ENCODE measurements at regions not wholly inside any gene's neighbourhood (a gene's known extent, or its start where the extent isn't known, plus 50 kb on each side); places are given as distances from the start of the nearest gene placed in this dataset.

GRCh38 chr13:105778196-105778595, 757.3 kb downstream of the EFNB2 start:
- intact Hi-C loops (cut with DNase I; ENCODE audit: low total_unique reads), result no loop called here
- DNase-seq, result no peak
- no peaks in the 10 kb centered on the region for H3K36me3 ChIP-seq
- no peaks in the 10 kb centered on the region for H3K27me3 ChIP-seq
- peaks cover 0 to 10% (median 0%) of the 10 kb centered on the region in 4 donors for H3K4me1 ChIP-seq
- H3K9me3 ChIP-seq, result no peaks in the 10 kb centered on the region
- H3K4me3 ChIP-seq, result no peak overlapping the region
- TF ChIP-seq, protein P1, sequence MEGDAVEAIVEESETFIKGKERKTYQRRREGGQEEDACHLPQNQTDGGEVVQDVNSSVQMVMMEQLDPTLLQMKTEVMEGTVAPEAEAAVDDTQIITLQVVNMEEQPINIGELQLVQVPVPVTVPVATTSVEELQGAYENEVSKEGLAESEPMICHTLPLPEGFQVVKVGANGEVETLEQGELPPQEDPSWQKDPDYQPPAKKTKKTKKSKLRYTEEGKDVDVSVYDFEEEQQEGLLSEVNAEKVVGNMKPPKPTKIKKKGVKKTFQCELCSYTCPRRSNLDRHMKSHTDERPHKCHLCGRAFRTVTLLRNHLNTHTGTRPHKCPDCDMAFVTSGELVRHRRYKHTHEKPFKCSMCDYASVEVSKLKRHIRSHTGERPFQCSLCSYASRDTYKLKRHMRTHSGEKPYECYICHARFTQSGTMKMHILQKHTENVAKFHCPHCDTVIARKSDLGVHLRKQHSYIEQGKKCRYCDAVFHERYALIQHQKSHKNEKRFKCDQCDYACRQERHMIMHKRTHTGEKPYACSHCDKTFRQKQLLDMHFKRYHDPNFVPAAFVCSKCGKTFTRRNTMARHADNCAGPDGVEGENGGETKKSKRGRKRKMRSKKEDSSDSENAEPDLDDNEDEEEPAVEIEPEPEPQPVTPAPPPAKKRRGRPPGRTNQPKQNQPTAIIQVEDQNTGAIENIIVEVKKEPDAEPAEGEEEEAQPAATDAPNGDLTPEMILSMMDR (IDR thresholded peaks at IDR 0.05), result no peak
- H3K27ac ChIP-seq, result no peak overlapping the region

- H3K4me1 ChIP-seq, result peaks cover 0 to 10% (median 0%) of the 10 kb centered on the region in 4 donors
- no peaks in the 10 kb centered on the region for H3K27me3 ChIP-seq
- intact Hi-C loops (cut with DNase I; ENCODE audit: low total_unique reads), result no loop called here
- H3K36me3 ChIP-seq, result no peaks in the 10 kb centered on the region
- no peak overlapping the region for H3K4me3 ChIP-seq
- no peak for DNase-seq
- TF ChIP-seq, protein P1 (IDR thresholded peaks at IDR 0.05), result no peak
- H3K9me3 ChIP-seq, result no peaks in the 10 kb centered on the region
- H3K27ac ChIP-seq, result no peak overlapping the region
Observed at GRCh38 chr13:105774739-105775460, 760.6 kb downstream of the EFNB2 start.

DNA sequence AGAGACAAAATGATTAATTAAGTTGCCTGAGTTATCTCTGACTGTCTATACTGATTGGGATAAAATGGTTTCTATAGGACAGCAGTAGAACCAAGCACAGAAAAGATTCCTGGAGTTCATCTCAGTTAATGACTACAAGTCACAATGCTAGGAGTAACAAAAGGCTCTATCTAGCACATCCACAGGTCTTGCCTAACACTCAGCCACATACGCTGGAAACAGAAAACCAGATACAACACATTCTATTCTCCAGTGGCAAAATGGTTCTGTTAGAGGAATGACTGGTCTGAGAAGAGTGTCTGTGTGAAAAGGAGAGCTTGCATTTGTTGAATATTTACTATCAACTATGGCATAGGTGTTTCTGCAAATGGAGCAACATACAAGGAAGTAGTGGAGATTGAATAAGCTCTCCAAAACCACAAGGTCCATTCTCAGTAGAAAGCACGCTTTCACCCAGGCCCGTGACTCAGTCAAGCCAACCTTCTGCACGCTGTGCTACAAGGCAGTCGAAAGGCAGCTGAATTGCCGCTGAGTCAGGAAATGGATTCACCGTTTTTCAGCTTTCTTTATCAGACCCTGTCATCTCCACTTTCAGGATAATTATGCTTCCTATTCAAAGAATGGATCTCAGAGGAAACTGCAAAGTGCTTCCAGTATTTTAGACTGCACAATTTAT, 761.5 kb downstream of the EFNB2 start:
- TF ChIP-seq, protein P1 (IDR thresholded peaks at IDR 0.05), result no peak
- Histone ChIP-seq H3K36me3 (no peaks in the 10 kb centered on the region), H3K9me3 (no peaks in the 10 kb centered on the region), H3K4me3 (no peak overlapping the region), H3K27ac (no peak overlapping the region), H3K4me1 (peaks cover 0 to 10% (median 0%) of the 10 kb centered on the region in 4 donors), H3K27me3 (no peaks in the 10 kb centered on the region)
- DNase-seq, result no peak
- intact Hi-C loops (cut with DNase I; ENCODE audit: low total_unique reads), result no loop called here

DNA sequence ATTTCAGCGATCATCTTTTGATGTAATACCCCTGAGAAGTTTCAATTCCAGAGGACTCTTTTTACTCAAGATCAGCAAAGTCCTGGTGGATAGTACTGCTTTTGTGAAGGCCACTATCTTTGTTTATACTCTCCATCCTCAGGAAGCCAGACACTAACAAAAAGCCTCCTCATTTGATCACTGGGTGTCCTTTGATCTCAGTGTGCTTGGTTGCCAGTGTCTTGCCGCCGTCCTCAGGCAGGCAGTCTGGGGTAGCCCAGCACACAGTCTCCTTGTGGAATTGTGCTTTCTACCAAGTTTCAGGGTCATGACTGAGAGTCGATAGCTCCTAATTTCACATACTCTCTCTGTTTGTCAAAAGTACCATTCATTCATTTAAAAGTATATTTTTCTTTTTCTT, 762.2 kb downstream of the EFNB2 start:
- no peak for DNase-seq
- TF ChIP-seq, protein P1 (IDR thresholded peaks at IDR 0.05), result no peak
- H3K9me3 ChIP-seq, result no peaks in the 10 kb centered on the region
- H3K27ac ChIP-seq, result no peak overlapping the region
- intact Hi-C loops (cut with DNase I; ENCODE audit: low total_unique reads), result no loop called here
- peaks cover 0 to 6% (median 0%) of the 10 kb centered on the region in 4 donors for H3K4me1 ChIP-seq
- H3K4me3 ChIP-seq, result no peak overlapping the region
- H3K27me3 ChIP-seq, result no peaks in the 10 kb centered on the region
- no peaks in the 10 kb centered on the region for H3K36me3 ChIP-seq

GRCh38 chr13:105764486-105764885, 771.0 kb downstream of the EFNB2 start:
- intact Hi-C loops (cut with DNase I; ENCODE audit: low total_unique reads), result no loop called here

More at GRCh38 chr13:105764486-105764885, 771.0 kb downstream of the EFNB2 start:
- no peaks in the 10 kb centered on the region for H3K9me3 ChIP-seq
- DNase-seq, result no peak
- H3K27ac ChIP-seq, result no peak overlapping the region
- H3K4me3 ChIP-seq, result no peak overlapping the region
- H3K27me3 ChIP-seq, result no peaks in the 10 kb centered on the region
- no peaks in the 10 kb centered on the region for H3K36me3 ChIP-seq
- H3K4me1 ChIP-seq, result peaks cover 0 to 15% (median 0%) of the 10 kb centered on the region in 4 donors
- TF ChIP-seq, protein P1 (IDR thresholded peaks at IDR 0.05), result no peak
